GM12801 (cell line): ENCODE measurements at regions not wholly inside any gene's neighbourhood (a gene's known extent, or its start where the extent isn't known, plus 50 kb on each side); places are given as distances from the start of the nearest gene placed in this dataset.

ENCODE experiments used
- TF ChIP-seq, protein P1 (sequence below): IDR thresholded peaks from one replicate; pipeline ENCODE4 v1.5.1; 2011; ENCODE audit warnings: control low read depth; ENCODE audit not compliant: insufficient read length; ENCODE audit errors: extremely low read depth

DNA sequence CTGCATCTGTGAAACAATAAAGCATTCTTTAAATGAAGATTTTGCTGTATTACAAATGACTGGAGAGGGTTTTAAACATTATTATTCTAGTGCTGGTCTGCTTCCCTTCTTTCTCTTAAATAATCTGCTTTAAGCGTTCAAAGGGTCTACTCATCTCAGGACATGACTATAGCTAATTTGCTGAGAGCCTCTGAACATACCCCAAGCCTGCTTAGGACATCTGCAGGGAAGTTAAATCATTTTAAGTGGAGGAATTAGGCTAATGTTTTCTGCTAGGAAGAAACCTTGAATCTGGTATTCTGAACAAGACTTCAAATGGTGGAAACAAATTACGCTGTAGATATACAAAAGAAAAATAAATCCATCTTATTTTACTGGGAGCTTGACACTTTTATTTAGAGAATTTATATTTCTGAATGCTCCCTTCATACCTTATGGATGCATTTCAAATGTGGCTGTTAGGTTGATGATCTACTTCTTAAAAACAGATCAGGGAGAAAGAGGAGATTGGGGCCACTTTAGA lies 124.4 kb upstream of the ITGB1 start:
- TF ChIP-seq, protein P1, sequence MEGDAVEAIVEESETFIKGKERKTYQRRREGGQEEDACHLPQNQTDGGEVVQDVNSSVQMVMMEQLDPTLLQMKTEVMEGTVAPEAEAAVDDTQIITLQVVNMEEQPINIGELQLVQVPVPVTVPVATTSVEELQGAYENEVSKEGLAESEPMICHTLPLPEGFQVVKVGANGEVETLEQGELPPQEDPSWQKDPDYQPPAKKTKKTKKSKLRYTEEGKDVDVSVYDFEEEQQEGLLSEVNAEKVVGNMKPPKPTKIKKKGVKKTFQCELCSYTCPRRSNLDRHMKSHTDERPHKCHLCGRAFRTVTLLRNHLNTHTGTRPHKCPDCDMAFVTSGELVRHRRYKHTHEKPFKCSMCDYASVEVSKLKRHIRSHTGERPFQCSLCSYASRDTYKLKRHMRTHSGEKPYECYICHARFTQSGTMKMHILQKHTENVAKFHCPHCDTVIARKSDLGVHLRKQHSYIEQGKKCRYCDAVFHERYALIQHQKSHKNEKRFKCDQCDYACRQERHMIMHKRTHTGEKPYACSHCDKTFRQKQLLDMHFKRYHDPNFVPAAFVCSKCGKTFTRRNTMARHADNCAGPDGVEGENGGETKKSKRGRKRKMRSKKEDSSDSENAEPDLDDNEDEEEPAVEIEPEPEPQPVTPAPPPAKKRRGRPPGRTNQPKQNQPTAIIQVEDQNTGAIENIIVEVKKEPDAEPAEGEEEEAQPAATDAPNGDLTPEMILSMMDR, result no peak

DNA sequence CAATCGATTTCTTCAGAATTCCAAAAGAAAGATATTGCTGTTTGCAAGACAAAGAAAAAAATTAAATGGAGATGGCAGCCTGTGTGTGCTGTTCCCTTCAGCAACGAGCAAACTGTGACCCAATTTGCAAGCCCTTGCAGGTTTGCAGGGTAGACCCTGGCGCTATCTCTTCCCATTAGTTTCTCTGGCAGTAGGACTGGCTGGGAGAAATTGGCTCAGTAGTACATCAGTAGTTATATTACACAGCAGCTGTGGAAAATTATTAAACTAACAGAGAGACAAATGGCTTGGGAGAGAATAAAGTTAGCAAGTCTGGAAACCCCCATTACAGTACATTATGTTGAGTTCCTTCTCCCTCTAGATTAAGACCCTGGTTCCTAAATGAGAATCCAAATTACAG lies 116.4 kb upstream of the ITGB1 start:
- TF ChIP-seq, protein P1, result no peak

DNA sequence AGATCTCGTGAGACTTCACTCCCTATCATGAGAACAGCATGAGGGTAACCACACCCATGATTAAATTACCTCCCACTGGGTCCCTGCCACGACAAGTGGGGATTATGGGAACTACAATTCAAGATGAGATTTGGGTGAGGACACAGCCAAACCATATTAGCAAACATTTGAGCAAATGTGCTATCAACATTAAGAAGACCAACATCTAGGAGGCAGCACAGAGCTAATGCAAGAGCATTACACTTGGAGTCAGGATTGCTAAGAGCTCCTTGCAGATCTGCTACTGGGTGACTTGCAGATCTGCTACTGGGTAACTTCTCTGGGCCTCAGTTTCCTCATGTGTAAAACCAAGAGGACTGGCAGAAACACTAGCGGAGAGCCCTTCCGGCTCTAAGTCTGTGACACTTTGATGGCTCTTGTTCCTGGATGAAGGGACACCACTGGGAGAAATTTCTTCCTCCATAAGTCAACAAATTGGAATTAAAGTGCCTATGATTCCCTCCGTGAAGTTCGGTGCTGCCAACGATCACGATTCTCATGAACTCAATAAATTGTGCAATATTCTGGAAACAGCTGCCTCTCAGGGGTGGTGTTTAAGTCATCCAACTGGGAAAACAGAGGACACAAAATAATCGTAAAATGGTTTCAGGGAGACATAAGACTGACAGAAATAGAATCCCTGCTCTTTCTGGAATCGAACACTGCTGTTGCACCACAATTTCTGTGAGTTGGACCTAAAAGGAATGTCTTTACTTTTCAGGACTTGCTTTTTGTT lies 115.8 kb upstream of the ITGB1 start:
- TF ChIP-seq, protein P1, result no peak

DNA sequence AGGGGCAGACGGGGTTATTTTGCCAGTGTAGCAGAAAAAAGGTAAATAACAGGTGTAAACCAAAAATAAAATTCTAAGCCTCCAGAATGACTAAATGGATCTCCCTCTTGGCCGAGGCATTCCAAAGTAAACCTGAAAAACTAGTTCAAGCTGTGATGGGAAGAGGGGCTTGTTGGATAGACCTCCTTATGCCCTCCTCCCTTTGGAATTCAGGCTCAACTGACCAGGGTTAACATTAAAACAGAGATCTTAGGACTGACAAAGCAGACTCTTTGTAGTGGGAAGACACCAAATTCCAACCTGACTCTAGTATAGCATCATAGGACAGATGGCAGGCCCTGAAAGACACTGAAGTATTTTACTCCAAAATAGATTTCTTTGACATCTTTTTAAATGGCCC lies 113.8 kb upstream of the ITGB1 start:
- TF ChIP-seq, protein P1, result no peak

DNA sequence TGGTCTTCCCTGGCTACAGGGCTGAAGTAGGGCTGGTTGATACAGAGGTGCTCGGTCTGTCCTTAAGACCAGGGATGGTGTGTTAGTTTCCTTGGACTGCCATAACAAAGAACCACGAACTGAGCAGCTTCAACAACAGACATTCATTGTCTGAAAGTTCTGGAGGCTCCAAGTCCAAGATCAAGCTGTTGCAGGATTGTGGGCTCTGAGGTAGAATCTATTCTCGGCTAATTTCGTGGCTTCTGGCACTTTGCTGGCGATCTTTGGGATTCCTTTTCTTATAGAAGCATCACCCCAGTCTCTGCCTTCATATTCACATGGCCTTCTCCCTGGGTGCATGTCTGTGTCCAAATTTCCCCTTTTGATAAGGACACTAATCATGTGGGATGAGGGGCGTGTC lies 112.1 kb upstream of the ITGB1 start:
- TF ChIP-seq, protein P1, result no peak

DNA sequence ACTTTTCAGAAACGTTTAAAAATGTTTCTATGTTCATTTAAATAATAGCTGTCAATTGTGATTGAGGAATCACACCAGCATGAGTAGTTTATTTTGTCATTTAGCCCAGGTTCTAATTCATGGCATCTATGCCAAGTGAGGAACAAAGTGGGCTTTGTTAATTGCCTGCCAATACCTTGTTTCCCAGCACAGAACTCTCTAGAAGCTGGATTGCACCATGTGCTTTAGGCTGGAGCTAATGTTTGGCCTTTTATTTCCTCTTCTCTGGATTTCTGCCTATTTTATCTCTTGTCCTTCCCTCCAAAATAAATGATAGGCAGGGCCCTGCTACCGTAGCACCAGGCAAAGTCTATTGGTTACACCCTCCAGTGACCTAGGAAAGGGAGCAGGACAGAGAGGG lies 109.9 kb upstream of the ITGB1 start:
- TF ChIP-seq, protein P1, result no peak

DNA sequence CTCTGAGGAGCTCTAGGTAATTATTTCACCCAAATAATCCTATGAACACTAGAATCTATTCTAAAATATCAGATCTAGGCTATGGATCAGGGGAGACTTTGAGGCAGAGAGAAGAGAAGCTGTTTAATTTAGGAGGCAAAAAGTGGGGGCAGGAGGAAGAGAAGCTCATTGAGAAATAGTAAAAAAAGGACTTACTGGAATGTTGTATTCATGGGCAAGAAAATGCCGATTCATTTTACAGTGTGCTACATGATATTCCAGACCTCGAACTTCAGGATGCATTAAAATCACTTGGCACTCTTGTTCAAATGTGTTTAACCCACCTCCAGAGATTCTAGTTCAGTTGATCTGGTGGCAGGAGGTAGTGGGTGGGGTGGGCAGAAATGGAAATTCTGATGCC lies 109.5 kb upstream of the ITGB1 start:
- TF ChIP-seq, protein P1, result no peak
